ENCODE measurements at regions not wholly inside any gene's neighbourhood (a gene's known extent, or its start where the extent isn't known, plus 50 kb on each side); places are given as distances from the start of the nearest gene placed in this dataset.

GRCh38 chr3:145197051-145197820 is 963.7 kb downstream of the PLOD2 start:
- TF ChIP-seq CTCF (IDR thresholded peaks at IDR 0.05; ENCODE audit: poor library complexity, severe bottlenecking): no peak
- no peak for TF ChIP-seq REST (IDR thresholded peaks at IDR 0.05; ENCODE audit: borderline replicate concordance)
- TF ChIP-seq EP300 (conservative IDR thresholded peaks at IDR 0.05; ENCODE audit: poor library complexity, severe bottlenecking): no peak
- no peak for TF ChIP-seq TAF1 (IDR thresholded peaks at IDR 0.05; ENCODE audit: low read depth)
- no peak for TF ChIP-seq POLR2AphosphoS5 (IDR thresholded peaks at IDR 0.05)
